HTR-8/SVneo (cell line): ENCODE measurements at regions not wholly inside any gene's neighbourhood (a gene's known extent, or its start where the extent isn't known, plus 50 kb on each side); places are given as distances from the start of the nearest gene placed in this dataset.
"Not testable (repeated sequence)": the region's sequence is repeated elsewhere in the genome, so short reads cannot be mapped to it uniquely, and the experiment has no call there.

Experiments used
- DNase-seq: peaks from one replicate; pipeline ENCODE4 v3.0.0; 2011; ENCODE audit warnings: low spot score, mixed read lengths; ENCODE audit not compliant: insufficient read length
- FAIRE-seq: peaks from 2 replicates; lab custom pipeline; 2011; peaks lifted over from hg19 to GRCh38; lab: Jason Lieb, UNC

GRCh38 chr2:100736121-100736915 is 83.6 kb upstream of the NPAS2 start:
- FAIRE-seq (no peak), DNase-seq (no peak)

- DNase-seq, result no peak
- no peak for FAIRE-seq
These were observed 80.1 kb upstream of the NPAS2 start for GRCh38 chr2:100739735-100740432.

GRCh38 chr2:100741880-100742276 is 78.1 kb upstream of the NPAS2 start:
- DNase-seq (no peak), FAIRE-seq (no peak)

GRCh38 chr2:100742277-100743254 is 77.4 kb upstream of the NPAS2 start:
- FAIRE-seq, result peak; percentile 77
- DNase-seq, result peak; percentile 38

- no peak for FAIRE-seq
These were observed 76.2 kb upstream of the NPAS2 start for GRCh38 chr2:100743741-100744140.

GRCh38 chr2:100744184-100744583 is 75.8 kb upstream of the NPAS2 start:
- DNase-seq (no peak), FAIRE-seq (peak; percentile 42)

More at GRCh38 chr2:100743741-100744140, 76.2 kb upstream of the NPAS2 start:
- no peak for DNase-seq

GRCh38 chr2:100744589-100744988 is 75.3 kb upstream of the NPAS2 start:
- DNase-seq (no peak), FAIRE-seq (no peak)

- DNase-seq (no peak), FAIRE-seq (no peak)
These were observed 74.3 kb upstream of the NPAS2 start for GRCh38 chr2:100745604-100746003.

- DNase-seq (no peak), FAIRE-seq (no peak)
These were observed 72.4 kb upstream of the NPAS2 start for GRCh38 chr2:100747551-100747950.

- FAIRE-seq (no peak), DNase-seq (no peak)
These were observed 71.8 kb upstream of the NPAS2 start for GRCh38 chr2:100747996-100748615.

GRCh38 chr2:100748673-100749072 is 71.3 kb upstream of the NPAS2 start:
- DNase-seq (no peak), FAIRE-seq (no peak)

GRCh38 chr2:100749771-100750542 is 70.0 kb upstream of the NPAS2 start:
- FAIRE-seq, result no peak
- DNase-seq, result no peak

- not testable (repeated sequence) for FAIRE-seq, DNase-seq
These were observed 67.9 kb upstream of the NPAS2 start for GRCh38 chr2:100751871-100752625.

GRCh38 chr2:100752628-100753333 is 67.2 kb upstream of the NPAS2 start:
- FAIRE-seq (no peak), DNase-seq (peak; percentile 71)

- FAIRE-seq (no peak), DNase-seq (no peak)
These were observed 66.5 kb upstream of the NPAS2 start for GRCh38 chr2:100753444-100753843.

- DNase-seq, result no peak
- no peak for FAIRE-seq
These were observed 66.1 kb upstream of the NPAS2 start for GRCh38 chr2:100753881-100754280.

GRCh38 chr2:100754951-100755350 is 65.0 kb upstream of the NPAS2 start:
- FAIRE-seq (no peak), DNase-seq (no peak)

- FAIRE-seq (no peak), DNase-seq (no peak)
These were observed 64.5 kb upstream of the NPAS2 start for GRCh38 chr2:100755441-100755840.
